SK-N-DZ (cell line): ENCODE measurements at regions not wholly inside any gene's neighbourhood (a gene's known extent, or its start where the extent isn't known, plus 50 kb on each side); places are given as distances from the start of the nearest gene placed in this dataset.
A peak's percentile ranks its signal among the peaks of the same experiment; 100 is the strongest.

Experiments
- DNase-seq: peaks from one replicate; pipeline ENCODE4 v3.0.0-alpha.2; 2015; ENCODE audit warnings: low spot score

GRCh38 chr14:76664790-76665189 is 96.5 kb upstream of the VASH1 start:
- no peak for DNase-seq

DNA sequence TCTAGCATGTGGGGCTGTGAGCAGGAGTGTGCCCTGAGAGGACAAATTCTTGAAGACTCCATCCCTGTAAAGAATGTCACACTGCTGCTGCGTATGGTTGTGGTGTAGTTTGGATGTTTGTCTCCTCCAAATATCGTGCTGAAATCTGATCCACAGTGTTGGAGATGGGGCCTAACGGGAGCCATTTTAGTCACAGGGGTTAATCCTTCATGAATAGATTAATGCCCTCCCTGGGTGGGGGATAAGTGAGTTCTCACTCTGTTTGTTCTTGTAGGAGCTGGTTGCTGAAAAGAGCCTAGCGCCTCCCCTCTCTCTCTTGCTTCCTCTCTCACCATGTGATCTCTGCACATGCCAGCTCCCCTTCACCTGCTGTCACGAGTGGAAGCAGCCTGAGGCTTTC is 94.5 kb upstream of the VASH1 start:
- DNase-seq = no peak

DNA sequence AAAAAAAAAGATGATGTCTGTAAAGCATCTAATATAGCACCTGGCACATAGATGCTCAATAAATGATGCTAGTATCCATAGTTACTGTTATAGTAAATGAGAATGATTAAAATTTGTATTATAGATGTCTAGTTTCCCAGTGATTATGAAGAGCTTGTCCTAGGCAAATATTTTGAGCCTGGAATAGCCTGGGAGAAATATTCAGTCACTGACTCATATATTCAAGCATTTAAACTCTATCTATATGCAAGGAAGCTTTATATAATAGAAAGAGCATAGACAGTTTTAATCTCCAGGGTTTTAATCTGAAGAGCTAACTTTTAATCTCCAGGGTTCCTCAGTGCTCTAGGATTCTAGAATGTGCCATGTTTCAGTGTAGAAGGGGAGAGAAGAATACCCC is 91.5 kb upstream of the VASH1 start:
- DNase-seq = no peak

DNA sequence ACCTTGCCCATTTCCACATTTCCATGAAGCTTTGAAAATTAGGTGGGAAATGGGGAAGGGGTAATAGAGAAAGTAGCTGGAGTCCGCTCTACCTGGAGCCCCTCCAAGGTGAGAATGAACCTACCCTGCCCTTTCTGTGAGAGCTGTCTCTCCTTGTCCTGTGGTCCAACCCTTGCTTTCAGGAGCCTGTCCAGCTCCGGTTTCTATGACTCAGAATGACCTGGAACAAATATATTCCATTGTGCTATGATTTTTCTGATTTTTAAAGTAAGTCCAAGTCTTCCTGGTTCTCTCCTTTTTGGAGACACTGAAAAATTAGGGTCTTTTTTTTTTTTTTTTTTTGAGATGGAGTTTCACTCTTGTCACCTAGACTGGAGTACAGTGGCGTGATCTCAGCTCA is 89.1 kb upstream of the VASH1 start:
- DNase-seq = no peak

- no peak for DNase-seq
Measured at GRCh38 chr14:76673261-76673660, 88.0 kb upstream of the VASH1 start.

GRCh38 chr14:76675046-76675445 is 86.2 kb upstream of the VASH1 start:
- no peak for DNase-seq

- peak; percentile 59 for DNase-seq
Measured at GRCh38 chr14:76676539-76676938, 84.7 kb upstream of the VASH1 start.

DNA sequence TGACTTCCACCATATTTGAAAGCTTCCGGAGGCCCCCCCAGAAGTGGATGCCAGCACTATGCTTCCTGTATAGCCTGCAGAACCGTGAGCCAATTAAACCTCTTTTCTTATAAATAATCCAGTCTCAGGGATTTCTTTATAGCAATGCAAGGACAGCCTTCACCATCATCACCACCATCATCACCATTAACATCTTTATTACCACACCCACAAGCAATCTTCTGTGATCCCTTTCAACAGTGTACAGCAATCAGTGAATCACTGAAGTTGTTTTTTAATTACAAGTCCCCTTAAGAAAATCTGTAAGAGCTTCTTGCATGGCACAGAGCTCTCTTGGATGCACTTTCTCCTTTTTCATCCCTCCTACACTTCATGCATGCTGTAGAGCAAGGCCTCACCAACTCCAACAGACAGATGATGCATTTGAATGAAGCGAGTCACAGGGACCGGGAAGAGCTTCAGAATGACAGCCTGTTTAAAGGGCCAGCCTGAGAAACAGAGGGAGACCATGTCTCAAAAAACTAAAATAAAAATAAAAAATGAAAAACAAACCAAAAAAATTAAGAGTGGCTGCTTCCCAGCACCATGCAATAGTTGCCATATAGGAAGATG is 83.6 kb upstream of the VASH1 start:
- no peak for DNase-seq

DNA sequence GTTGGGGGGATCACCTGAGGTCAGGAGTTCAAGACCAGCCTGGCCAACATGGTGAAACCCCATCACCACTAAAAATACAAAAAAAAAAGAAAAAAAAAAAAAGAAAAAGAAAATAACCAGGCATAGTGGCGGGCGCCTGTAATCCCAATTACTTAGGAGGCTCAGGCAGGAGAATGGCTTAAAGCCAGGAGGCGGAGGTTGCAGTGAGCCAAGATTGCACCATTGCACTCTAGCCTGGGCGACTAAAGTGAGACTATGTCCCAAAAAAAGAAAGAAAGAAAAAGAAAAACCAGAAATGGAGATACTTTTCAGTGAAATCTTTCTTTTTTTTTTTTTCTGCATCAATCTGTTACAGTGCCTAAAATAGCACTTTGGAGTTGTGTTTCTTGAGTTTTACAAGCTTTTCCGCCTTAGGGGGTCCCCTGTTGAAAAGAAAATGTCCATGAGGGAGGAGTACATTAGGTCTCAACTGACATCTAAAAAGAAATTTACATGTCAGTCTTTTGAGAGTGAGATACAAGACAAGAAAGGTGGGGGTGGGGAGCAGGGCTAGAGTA is 82.9 kb upstream of the VASH1 start:
- DNase-seq = no peak

GRCh38 chr14:76682367-76682766 is 78.9 kb upstream of the VASH1 start:
- DNase-seq = no peak

GRCh38 chr14:76686646-76687045 is 74.6 kb upstream of the VASH1 start:
- no peak for DNase-seq

- peak; percentile 62 for DNase-seq
Measured at GRCh38 chr14:76687611-76688382, 73.5 kb upstream of the VASH1 start.

GRCh38 chr14:76688383-76688671 is 72.9 kb upstream of the VASH1 start:
- DNase-seq = no peak

GRCh38 chr14:76690502-76691105 is 70.7 kb upstream of the VASH1 start:
- DNase-seq = no peak

DNA sequence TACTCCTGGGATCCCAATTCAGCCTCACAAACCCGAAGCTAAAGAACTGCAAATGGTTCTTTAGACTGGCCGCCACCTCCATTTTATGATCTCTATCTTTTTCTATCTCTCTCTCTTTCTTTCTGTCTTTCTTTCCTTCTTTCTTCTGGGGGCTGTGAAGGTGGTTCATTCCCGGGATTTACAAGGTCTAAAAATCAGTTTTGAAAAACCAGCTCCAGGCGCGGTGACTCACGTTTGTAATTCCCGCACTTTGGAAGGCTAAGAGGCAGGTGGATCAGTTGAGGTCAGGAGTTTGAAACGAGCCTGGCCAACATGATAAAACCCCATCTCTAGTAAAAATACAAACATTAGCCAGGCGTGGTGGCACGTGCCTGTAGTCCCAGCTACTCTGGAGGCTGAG is 67.2 kb upstream of the VASH1 start:
- DNase-seq = no peak

GRCh38 chr14:76695263-76695920 is 65.9 kb upstream of the VASH1 start:
- no peak for DNase-seq

- DNase-seq = no peak
Measured at GRCh38 chr14:76696361-76696760, 64.9 kb upstream of the VASH1 start.

DNA sequence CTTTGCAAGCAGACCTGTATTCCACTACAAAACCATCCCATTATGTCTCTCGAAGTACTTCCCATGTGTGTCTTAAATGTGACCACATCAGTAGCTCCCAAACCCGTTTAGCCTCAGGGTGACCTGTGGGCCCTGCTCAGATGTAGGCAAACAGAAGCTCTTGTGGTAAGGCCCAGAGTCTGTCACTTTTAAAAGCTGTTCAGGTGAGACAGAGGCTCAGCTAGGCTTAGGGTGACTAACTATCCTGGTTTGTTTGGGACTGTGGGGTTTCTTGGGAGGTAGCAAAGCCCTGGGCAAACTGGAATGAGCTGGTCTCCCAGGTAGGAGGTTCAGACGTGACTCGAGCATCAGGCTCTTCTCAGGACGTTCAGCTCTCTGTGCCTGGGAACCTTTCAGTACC is 64.5 kb upstream of the VASH1 start:
- DNase-seq = no peak

- DNase-seq = no peak
Measured at GRCh38 chr14:76697246-76697905, 63.9 kb upstream of the VASH1 start.

GRCh38 chr14:76698191-76698590 is 63.1 kb upstream of the VASH1 start:
- no peak for DNase-seq

GRCh38 chr14:76698631-76699030 is 62.6 kb upstream of the VASH1 start:
- DNase-seq = no peak
